ENCODE measurements at regions not wholly inside any gene's neighbourhood (a gene's known extent, or its start where the extent isn't known, plus 50 kb on each side); places are given as distances from the start of the nearest gene placed in this dataset.

DNA sequence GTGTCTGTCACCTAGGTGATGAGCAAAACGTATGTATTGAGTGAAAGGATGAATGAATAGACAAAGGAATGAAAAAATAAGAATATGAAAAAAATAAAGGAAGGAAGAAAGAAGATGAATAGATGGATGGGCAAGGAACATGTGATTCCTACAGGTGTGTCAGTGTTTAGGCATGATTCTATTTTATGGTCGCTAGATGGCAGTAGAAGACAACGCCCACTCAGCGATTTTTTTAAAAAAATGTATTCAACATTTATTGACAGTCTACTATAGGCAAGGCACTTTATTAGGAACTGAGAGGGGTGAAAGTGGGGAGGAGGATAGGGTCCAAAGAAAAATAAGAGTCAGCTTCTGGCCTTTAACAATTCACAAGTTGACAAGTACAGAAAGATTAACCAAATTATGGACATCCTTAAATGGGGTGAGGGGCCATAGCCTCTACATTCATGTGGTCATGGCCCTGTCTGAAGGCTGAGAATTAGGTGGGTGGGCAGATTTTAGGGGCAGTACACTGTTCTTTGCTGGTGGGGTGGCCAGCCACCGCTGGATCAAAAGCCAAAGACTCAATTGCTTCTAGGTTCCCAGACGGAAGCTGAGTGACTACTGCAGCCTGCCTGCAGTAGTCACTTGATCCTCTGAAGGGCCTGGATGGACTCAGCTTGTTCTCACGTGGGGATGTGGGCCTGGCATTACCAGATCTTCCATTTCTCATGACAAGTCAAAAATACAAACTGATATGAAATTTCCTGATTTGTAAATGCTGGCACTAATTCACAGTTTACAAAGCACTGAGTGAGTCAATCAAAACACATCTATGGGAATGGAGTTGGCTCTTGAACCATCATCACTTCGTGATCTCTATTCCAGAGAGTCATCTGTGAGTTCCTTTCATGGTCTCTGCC, 83.9 kb downstream of the FASLG start:
- no peak overlapping the region for H3K4me3 Mint-ChIP-seq
- no peak for DNase-seq
- peak overlapping the region; percentile 6 for H3K27ac Mint-ChIP-seq
- peaks cover 12% of the 10 kb centered on the region for H3K27me3 Mint-ChIP-seq
- ATAC-seq: no peak
- H3K9me3 Mint-ChIP-seq: no peaks in the 10 kb centered on the region
- no peaks in the 10 kb centered on the region for H3K36me3 Mint-ChIP-seq (ENCODE audit: low read depth)
- H3K4me1 Mint-ChIP-seq: peaks cover 28% of the 10 kb centered on the region

DNA sequence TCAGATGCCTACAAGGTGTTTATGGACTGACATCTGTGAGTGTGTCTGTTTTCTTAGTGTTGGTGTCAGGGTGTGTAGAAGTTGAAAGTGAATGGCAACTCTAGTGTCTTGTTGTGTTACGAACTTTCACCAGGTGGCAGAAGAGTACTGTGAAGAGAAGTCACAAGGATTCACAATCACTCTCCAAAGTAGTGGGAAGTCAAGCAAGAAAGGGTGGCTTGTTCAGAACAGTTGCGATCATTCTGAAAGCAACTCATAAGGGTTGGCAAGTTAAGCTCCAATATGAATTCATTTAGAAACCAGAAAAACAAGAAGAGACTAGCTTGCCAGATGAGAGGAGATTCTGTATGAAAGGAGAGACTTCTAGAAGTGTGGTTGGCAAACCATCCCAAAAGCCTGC, 86.1 kb downstream of the FASLG start:
- ATAC-seq (peak; percentile 73), DNase-seq (peak; percentile 46)
- Mint-ChIP-seq H3K4me3 (no peak overlapping the region), H3K4me1 (peaks cover 28% of the 10 kb centered on the region), H3K27me3 (peaks cover 12% of the 10 kb centered on the region), H3K27ac (peak overlapping the region; percentile 35), H3K36me3 (ENCODE audit: low read depth) (no peaks in the 10 kb centered on the region), H3K9me3 (no peaks in the 10 kb centered on the region)

GRCh38 chr1:172746091-172746949, 87.4 kb downstream of the FASLG start:
- no peak for DNase-seq
- Mint-ChIP-seq H3K9me3 (no peaks in the 10 kb centered on the region), H3K27me3 (peaks cover 7% of the 10 kb centered on the region)

GRCh38 chr1:172748201-172748600, 89.3 kb downstream of the FASLG start:
- no peak for DNase-seq
- H3K27ac Mint-ChIP-seq: no peak overlapping the region
- H3K27me3 Mint-ChIP-seq: peaks cover 6% of the 10 kb centered on the region

More at GRCh38 chr1:172746091-172746949, 87.4 kb downstream of the FASLG start:
- peaks cover 28% of the 10 kb centered on the region for H3K4me1 Mint-ChIP-seq
- no peaks in the 10 kb centered on the region for H3K36me3 Mint-ChIP-seq (ENCODE audit: low read depth)
- peak overlapping the region; percentile 51 for H3K4me3 Mint-ChIP-seq
- ATAC-seq: peak; percentile 87
- H3K27ac Mint-ChIP-seq: peak overlapping the region; percentile 85

DNA sequence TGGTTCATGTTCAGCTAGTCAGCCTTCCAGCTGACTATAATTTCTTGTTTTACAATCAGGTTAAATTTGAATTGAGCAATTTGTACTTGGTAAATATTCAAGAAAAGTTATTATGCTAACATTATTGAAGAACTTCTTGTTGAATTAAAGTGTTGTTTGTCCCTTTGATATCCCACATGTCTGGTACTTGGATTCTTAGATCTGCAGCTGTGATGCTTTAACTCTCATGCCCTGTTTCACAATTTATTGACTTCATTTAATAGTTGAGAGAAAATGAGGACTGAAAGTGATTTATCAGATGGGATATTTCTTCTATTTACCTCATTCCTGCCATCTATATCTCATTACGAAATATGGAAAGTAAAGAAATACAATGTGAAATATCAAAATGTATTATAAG, 92.8 kb downstream of the FASLG start:
- Mint-ChIP-seq H3K4me3 (no peak overlapping the region), H3K36me3 (ENCODE audit: low read depth) (no peaks in the 10 kb centered on the region), H3K9me3 (no peaks in the 10 kb centered on the region), H3K4me1 (peaks cover 40% of the 10 kb centered on the region), H3K27ac (no peak overlapping the region), H3K27me3 (peaks cover 13% of the 10 kb centered on the region)
- ATAC-seq: no peak
- DNase-seq: no peak

More at GRCh38 chr1:172748201-172748600, 89.3 kb downstream of the FASLG start:
- Mint-ChIP-seq H3K4me3 (no peak overlapping the region), H3K4me1 (peaks cover 29% of the 10 kb centered on the region), H3K9me3 (no peaks in the 10 kb centered on the region), H3K36me3 (ENCODE audit: low read depth) (no peaks in the 10 kb centered on the region)
- no peak for ATAC-seq

DNA sequence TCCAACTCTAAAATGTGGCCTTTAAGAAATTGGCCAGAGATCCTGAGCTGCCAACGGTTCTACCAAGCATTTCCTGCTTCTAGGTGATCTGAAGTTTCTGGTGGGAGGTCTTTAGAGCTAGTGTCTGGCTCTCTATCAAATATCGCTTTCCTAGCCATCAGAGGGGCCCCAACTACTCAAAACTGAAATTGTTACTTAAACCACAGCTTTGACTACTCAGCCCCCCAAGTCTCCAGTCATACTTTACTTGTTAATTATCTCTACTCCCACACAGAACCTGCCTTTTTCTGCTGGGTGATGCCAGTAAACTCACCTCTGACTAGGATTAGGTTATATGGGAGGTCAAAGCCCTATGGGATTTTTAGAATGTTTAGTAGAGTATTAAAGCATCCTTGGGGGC, 95.1 kb downstream of the FASLG start:
- DNase-seq: peak; percentile 31
- no peak overlapping the region for H3K4me3 Mint-ChIP-seq
- peak; percentile 92 for ATAC-seq
- H3K9me3 Mint-ChIP-seq: no peaks in the 10 kb centered on the region
- peak overlapping the region; percentile 8 for H3K27ac Mint-ChIP-seq
- peaks cover 55% of the 10 kb centered on the region for H3K4me1 Mint-ChIP-seq
- peaks cover 13% of the 10 kb centered on the region for H3K27me3 Mint-ChIP-seq
- H3K36me3 Mint-ChIP-seq (ENCODE audit: low read depth): no peaks in the 10 kb centered on the region

DNA sequence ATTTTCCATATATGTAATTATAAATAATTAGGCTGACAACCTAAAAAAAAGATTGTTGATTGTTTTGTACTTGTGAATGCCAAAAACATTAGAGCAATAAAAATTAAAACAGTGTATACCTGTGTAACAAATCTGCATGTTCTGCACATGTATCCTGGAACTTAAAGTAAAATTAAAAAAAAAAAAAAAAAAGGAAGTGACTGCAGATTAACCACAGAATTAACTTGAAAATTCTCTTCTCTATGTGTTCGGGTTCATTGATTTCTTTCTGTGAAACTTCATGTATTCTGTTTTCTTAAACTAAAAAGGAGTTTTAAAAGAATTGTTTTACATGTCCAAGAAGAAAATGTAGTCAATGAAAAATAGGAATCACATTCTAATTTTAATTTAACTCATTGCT, 95.7 kb downstream of the FASLG start:
- Mint-ChIP-seq H3K27me3 (peaks cover 14% of the 10 kb centered on the region), H3K9me3 (no peaks in the 10 kb centered on the region), H3K4me3 (no peak overlapping the region), H3K36me3 (ENCODE audit: low read depth) (no peaks in the 10 kb centered on the region), H3K4me1 (peaks cover 60% of the 10 kb centered on the region), H3K27ac (no peak overlapping the region)
- DNase-seq (no peak), ATAC-seq (no peak)

DNA sequence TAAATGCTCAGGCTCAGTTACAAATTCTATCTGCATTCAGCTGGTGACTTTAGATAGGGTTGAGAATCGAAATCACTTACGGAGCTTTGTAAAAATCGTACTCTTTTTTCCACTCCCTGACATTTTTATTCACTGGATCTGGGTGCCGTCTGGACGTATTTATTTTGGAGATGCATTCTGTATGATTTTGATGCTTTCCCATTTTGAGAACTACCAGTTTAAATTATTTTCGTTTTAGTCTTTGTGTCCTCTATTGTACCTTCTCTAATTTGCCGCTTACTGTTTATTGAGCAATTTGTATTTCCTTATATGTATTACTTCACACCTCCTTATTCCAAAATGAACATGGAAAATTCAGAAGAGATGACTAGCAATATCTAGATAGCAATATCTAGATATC, 96.2 kb downstream of the FASLG start:
- ATAC-seq: no peak
- no peaks in the 10 kb centered on the region for H3K9me3 Mint-ChIP-seq

GRCh38 chr1:172756024-172756423, 97.1 kb downstream of the FASLG start:
- Mint-ChIP-seq H3K27me3 (peaks cover 18% of the 10 kb centered on the region), H3K27ac (peak overlapping the region; percentile 10), H3K36me3 (ENCODE audit: low read depth) (no peaks in the 10 kb centered on the region), H3K4me1 (peaks cover 72% of the 10 kb centered on the region), H3K9me3 (no peaks in the 10 kb centered on the region), H3K4me3 (no peak overlapping the region)
- ATAC-seq: no peak
- no peak for DNase-seq

More for the DNA sequence above, 96.2 kb downstream of the FASLG start:
- Mint-ChIP-seq H3K4me3 (no peak overlapping the region), H3K36me3 (ENCODE audit: low read depth) (no peaks in the 10 kb centered on the region), H3K27ac (no peak overlapping the region), H3K27me3 (peaks cover 16% of the 10 kb centered on the region), H3K4me1 (peaks cover 64% of the 10 kb centered on the region)
- DNase-seq: no peak

DNA sequence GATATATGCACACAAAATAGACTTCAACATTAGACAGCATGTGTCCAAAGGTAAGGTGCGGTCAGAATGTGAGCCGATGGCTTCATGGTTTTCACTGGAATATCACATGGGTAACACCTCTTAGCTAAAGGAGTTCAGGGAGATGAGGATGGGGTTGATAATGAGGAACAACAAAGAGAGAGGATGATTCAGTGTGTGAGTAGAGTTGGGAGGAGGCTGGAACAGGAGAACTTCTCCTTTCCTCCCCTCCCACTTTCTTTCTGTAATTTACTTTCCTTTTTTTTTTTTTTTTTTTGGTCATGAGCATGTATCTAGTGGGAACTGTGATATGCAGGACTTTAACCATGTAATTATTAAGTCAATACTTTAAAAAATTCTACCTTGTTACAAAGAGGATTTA, 99.4 kb downstream of the FASLG start:
- ATAC-seq: no peak
- Mint-ChIP-seq H3K9me3 (no peaks in the 10 kb centered on the region), H3K36me3 (ENCODE audit: low read depth) (no peaks in the 10 kb centered on the region), H3K27me3 (peaks cover 14% of the 10 kb centered on the region), H3K4me1 (peaks cover 93% of the 10 kb centered on the region), H3K4me3 (no peak overlapping the region), H3K27ac (peak overlapping the region; percentile 21)
- no peak for DNase-seq

DNA sequence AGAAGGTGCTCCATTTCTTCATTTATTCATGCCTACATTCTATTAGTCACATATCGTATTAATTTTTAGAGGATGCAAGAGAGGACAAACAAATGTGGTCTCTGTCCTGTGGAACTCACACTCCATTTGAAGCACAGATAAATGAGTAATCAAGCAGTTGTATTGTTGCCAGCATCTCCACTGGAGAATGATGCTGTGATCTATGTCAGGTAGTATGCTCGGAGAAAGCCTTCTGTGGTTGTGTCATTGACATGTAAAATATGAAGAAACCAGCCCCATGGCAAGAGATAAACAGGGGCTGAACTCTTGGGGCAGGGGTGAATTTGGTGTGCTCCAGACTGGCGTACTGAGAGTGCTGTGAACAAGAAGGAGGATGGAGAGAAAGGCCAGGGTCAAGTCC, 101.2 kb downstream of the FASLG start:
- peaks cover 96% of the 10 kb centered on the region for H3K4me1 Mint-ChIP-seq
- H3K27ac Mint-ChIP-seq: no peak overlapping the region
- no peaks in the 10 kb centered on the region for H3K9me3 Mint-ChIP-seq
- no peak for DNase-seq
- peaks cover 14% of the 10 kb centered on the region for H3K27me3 Mint-ChIP-seq
- H3K4me3 Mint-ChIP-seq: no peak overlapping the region
- ATAC-seq: no peak
- no peaks in the 10 kb centered on the region for H3K36me3 Mint-ChIP-seq (ENCODE audit: low read depth)

DNA sequence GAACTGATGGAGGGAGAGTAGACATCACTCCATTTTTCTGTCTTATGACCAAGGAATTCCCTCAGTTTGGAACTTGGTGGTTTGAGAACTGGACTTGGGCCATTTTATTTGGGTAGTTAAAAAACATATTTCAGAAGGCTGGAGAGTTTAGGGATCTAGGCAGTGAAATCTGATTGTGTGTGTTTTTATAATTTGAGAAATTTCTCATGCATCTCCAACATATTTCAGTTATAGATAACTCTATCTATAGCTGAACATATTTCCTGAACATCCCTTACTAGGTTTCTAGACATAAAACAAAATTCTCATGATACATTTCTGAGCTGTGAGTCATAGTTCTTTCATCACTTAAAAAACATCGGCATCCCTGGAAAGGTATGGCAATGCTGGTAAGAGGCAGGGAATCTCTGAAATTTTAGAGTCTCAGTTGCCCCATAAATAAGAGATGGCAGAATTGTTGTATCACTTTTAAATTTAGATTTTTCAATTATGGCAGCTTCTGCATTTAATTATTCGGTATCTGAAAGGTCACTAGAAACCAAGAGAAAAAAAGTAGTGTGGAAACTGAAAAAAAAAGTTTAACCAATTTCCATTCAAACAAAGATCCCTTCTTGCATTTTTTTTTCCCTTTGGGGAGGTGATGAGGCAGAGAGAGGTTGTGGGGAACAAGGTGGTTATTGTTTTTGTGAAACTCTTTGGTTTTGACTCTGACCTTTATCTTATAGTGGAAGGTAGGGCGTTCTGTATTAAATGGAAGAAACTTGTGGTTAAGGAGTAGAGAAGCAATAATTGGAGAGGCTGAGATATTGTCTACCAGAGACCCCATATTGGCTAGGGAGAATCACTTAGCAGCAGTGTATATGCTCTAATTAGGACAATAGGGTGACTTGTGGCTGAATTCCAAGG, 102.9 kb downstream of the FASLG start:
- peak overlapping the region; percentile 92 for H3K27ac Mint-ChIP-seq
- H3K27me3 Mint-ChIP-seq: peaks cover 7% of the 10 kb centered on the region
- ATAC-seq (peak; percentile 64), DNase-seq (no peak)
- H3K4me1 Mint-ChIP-seq: peaks cover 81% of the 10 kb centered on the region
- no peaks in the 10 kb centered on the region for H3K36me3 Mint-ChIP-seq (ENCODE audit: low read depth)
- H3K9me3 Mint-ChIP-seq: no peaks in the 10 kb centered on the region
- peak overlapping the region; percentile 52 for H3K4me3 Mint-ChIP-seq

- no peak for DNase-seq
- Mint-ChIP-seq H3K27ac (peak overlapping the region; percentile 92), H3K4me3 (no peak overlapping the region), H3K27me3 (peaks cover 7% of the 10 kb centered on the region), H3K4me1 (peaks cover 69% of the 10 kb centered on the region), H3K36me3 (ENCODE audit: low read depth) (no peaks in the 10 kb centered on the region), H3K9me3 (no peaks in the 10 kb centered on the region)
- ATAC-seq: no peak
Measured at GRCh38 chr1:172763057-172763456, 104.2 kb downstream of the FASLG start.

DNA sequence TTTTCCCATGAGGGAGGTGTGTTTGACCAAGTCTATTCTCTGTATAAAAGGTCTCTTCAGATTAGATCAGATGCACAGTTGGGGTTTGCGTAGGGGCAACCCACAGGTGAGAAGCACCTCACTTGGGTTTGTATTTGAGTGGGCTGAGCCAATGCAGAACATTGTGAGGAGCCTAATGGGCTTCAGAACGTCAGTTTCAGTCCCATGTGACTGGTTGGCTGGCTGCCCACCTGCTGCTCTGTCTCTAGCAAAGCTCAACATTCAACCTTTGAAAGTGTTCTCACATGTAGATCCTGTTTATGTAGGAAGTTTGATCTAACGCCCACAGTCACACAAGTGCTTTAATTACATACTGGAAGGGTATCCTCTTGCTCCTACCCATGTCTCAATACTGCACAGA, 105.5 kb downstream of the FASLG start:
- DNase-seq: peak; percentile 59
- Mint-ChIP-seq H3K4me3 (no peak overlapping the region), H3K36me3 (ENCODE audit: low read depth) (no peaks in the 10 kb centered on the region), H3K9me3 (no peaks in the 10 kb centered on the region), H3K4me1 (peaks cover 57% of the 10 kb centered on the region), H3K27me3 (peaks cover 7% of the 10 kb centered on the region), H3K27ac (peak overlapping the region; percentile 16)
- ATAC-seq: peak; percentile 73
